Testis (tissue), 2 donors: ENCODE measurements at regions not wholly inside any gene's neighbourhood (a gene's known extent, or its start where the extent isn't known, plus 50 kb on each side); places are given as distances from the start of the nearest gene placed in this dataset.

Experiments
- DNase-seq: peaks from one replicate; pipeline ENCODE4 v3.0.0-alpha.2; 2019
- H3K27ac ChIP-seq, 2 donors: fragments of 200-600 bp; sonication (generic); one replicate each; pipeline ENCODE4 v1.5.1; 2019
- H3K27me3 ChIP-seq: fragments of 200-600 bp; sonication (generic); one replicate; pipeline ENCODE4 v1.5.1; 2019
- H3K36me3 ChIP-seq: fragments of 200-600 bp; sonication (generic); one replicate; pipeline ENCODE4 v1.5.1; 2017; ENCODE audit warnings: low read depth; ENCODE audit errors: missing control alignments
- H3K4me1 ChIP-seq: fragments of 200-600 bp; sonication (generic); one replicate; pipeline ENCODE4 v1.5.1; 2019
- H3K4me3 ChIP-seq, 2 donors: fragments of 200-600 bp; sonication (generic); one replicate each; pipeline ENCODE4 v1.5.1; 2017 to 2019
- H3K9me3 ChIP-seq: fragments of 200-600 bp; sonication (generic); one replicate; pipeline ENCODE4 v1.5.1; 2017
- POLR2A ChIP-seq: fragments of 450-650 bp; IDR thresholded peaks from one replicate; pipeline ENCODE4 v1.6.1; 2017; ENCODE audit warnings: antibody characterized with exemption, mild to moderate bottlenecking, moderate library complexity
- WGBS, 2 donors: methylation state at CpG; one replicate each; pipeline ENCODE4 v1.1.5; 2018; 5-methylcytosine and 5-hydroxymethylcytosine counted together
- intact Hi-C: fragments of 100-400 bp; cut with DNase I; formaldehyde crosslinking; loops from one replicate; pipeline ENCODE4 v1.15.1; 2023; ENCODE audit warnings: low total_unique reads
- microRNA-seq, 2 donors: library from miRNA; unstranded; fragments of <30 nt; microRNA quantifications; one replicate each; pipeline ENCODE4, GENCODE V29; 2016; ENCODE audit warnings: borderline number of aligned reads in 2 of 2, borderline replicate concordance in 1 of 2
- small RNA-seq, 2 donors: library from RNA; depleted of rRNA; stranded (forward); fragments of <200 nt; gene quantifications; one replicate each; pipeline ENCODE3, GENCODE V24; 2016
- TF ChIP-seq, protein P1 (sequence below), 3 experiments: fragments of 450-650 bp in 2 of 3; fragments of 200-600 bp in 1 of 3; sonication (generic) in 1 of 3; IDR thresholded peaks; one replicate each; pipeline ENCODE4 v1.5.1; 2016 to 2019; ENCODE audit warnings: antibody characterized with exemption in 3 of 3, mild to moderate bottlenecking in 2 of 3, moderate library complexity in 1 of 3

DNA sequence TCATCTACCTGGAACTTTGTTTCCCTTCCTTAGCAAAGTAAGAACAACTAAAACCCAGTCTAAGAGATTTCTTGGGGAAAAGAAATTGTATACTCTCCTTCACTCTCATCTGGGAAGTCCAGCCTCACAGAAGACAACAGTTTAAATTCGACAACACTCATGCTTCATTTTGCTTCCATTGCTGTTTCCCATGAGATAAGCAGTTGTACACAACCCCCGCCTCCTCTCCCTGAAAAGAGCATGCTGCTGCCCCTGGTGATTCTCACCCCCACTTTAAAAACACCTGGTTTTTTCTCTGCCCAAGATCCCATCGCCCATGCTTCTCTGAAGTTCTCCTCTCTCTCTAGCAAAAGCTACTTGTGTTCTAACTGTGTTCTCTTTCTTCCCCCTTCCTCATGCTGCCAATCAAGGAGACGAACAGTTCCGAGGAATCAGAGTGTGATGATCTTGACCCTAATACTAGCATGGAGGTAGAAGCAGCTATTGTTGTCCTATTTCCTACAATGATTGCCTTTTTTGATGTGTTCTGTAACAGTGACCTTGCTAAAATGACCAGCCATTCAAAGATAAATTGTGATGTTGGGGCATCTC, 51.1 kb upstream of the UMPS start:
- Histone ChIP-seq H3K27ac (no peak overlapping the region), H3K27me3 (no peaks in the 10 kb centered on the region), H3K4me1 (no peaks in the 10 kb centered on the region), H3K4me3 (no peak overlapping the region), H3K9me3 (no peaks in the 10 kb centered on the region), H3K36me3 (no peaks in the 10 kb centered on the region)
- no peak for TF ChIP-seq POLR2A
- TF ChIP-seq, protein P1, sequence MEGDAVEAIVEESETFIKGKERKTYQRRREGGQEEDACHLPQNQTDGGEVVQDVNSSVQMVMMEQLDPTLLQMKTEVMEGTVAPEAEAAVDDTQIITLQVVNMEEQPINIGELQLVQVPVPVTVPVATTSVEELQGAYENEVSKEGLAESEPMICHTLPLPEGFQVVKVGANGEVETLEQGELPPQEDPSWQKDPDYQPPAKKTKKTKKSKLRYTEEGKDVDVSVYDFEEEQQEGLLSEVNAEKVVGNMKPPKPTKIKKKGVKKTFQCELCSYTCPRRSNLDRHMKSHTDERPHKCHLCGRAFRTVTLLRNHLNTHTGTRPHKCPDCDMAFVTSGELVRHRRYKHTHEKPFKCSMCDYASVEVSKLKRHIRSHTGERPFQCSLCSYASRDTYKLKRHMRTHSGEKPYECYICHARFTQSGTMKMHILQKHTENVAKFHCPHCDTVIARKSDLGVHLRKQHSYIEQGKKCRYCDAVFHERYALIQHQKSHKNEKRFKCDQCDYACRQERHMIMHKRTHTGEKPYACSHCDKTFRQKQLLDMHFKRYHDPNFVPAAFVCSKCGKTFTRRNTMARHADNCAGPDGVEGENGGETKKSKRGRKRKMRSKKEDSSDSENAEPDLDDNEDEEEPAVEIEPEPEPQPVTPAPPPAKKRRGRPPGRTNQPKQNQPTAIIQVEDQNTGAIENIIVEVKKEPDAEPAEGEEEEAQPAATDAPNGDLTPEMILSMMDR (IDR thresholded peaks at IDR 0.05) = no peak
- intact Hi-C loops = no loop called here
- 80 to 83% methylated on average over 5 of the region's 5 CpGs for WGBS, 2 donors
- DNase-seq = no peak

Small RNA genes lying in the stretch of these regions (microRNA-seq; reads per million reads assigned to microRNA genes)
- gene MIR5002 = 0.69 to 2.1 reads per million in 2 donors
- 0 reads per million in 2 donors for gene MIR6083

Small RNA genes lying in the stretch of these regions (small RNA-seq; reads per million reads assigned to genes)
- gene MIR5002 (0 to 0.55 reads per million in 2 donors), gene MIR6083 (0 reads per million in 2 donors), gene RNU6-143P (0 reads per million in 2 donors)
